MM.1S (cell line): ENCODE measurements at regions not wholly inside any gene's neighbourhood (a gene's known extent, or its start where the extent isn't known, plus 50 kb on each side); places are given as distances from the start of the nearest gene placed in this dataset.

ENCODE experiments used
- EZH2 ChIP-seq: fragments of 300-600 bp; sonication (generic); optimal IDR thresholded peaks from 2 replicates; pipeline ENCODE3; 2017; ENCODE audit warnings: low read depth, mild to moderate bottlenecking, antibody characterized with exemption, low read length, mixed read lengths
- TF ChIP-seq, protein P1 (sequence below): fragments of 300-600 bp; sonication (generic); IDR thresholded peaks from 2 replicates; pipeline ENCODE4 v1.5.1; 2016; ENCODE audit warnings: antibody characterized with exemption, low read length, mixed read lengths

DNA sequence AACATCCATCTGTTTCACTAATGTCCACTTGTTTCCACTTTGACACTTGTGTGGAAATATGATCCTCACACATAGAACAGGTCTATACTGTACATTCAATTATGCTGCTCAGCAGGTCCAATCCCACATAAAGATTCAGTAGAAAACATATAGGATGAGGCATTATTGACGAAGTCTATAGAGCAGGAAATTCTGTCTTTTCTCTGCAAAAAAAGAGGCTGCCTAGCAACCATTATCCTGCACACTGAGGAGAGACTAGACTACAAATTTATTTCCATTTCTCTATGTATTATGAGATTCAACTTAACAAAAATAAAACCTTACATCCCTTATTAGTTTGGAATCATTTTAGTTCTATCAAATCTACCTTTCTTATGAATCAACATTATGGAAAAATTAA is 204.6 kb upstream of the POM121L12 start:
- TF ChIP-seq, protein P1, sequence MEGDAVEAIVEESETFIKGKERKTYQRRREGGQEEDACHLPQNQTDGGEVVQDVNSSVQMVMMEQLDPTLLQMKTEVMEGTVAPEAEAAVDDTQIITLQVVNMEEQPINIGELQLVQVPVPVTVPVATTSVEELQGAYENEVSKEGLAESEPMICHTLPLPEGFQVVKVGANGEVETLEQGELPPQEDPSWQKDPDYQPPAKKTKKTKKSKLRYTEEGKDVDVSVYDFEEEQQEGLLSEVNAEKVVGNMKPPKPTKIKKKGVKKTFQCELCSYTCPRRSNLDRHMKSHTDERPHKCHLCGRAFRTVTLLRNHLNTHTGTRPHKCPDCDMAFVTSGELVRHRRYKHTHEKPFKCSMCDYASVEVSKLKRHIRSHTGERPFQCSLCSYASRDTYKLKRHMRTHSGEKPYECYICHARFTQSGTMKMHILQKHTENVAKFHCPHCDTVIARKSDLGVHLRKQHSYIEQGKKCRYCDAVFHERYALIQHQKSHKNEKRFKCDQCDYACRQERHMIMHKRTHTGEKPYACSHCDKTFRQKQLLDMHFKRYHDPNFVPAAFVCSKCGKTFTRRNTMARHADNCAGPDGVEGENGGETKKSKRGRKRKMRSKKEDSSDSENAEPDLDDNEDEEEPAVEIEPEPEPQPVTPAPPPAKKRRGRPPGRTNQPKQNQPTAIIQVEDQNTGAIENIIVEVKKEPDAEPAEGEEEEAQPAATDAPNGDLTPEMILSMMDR, result no peak
- TF ChIP-seq EZH2, result no peak
